ENCODE measurements at regions not wholly inside any gene's neighbourhood (a gene's known extent, or its start where the extent isn't known, plus 50 kb on each side); places are given as distances from the start of the nearest gene placed in this dataset.

DNA sequence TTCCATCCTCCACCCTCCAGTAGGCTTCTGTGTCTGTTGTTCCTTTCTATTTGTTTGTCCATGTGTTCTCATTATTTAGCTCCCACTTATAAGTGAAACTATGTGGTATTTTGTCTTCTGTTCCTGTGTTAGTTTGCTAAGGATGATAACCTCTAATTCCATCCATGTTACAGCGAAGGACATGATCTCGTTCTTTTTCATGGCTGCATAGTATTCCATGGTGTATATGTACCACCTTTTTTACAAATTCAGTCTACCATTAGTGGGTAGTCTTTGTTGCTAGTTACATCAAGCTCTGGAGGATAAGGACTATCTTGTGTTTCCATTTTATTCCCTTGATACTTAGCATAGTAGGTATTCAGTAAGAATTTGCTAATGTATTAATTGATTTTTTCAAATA is 664.2 kb upstream of the FAT3 start:
- TF ChIP-seq, protein P1, sequence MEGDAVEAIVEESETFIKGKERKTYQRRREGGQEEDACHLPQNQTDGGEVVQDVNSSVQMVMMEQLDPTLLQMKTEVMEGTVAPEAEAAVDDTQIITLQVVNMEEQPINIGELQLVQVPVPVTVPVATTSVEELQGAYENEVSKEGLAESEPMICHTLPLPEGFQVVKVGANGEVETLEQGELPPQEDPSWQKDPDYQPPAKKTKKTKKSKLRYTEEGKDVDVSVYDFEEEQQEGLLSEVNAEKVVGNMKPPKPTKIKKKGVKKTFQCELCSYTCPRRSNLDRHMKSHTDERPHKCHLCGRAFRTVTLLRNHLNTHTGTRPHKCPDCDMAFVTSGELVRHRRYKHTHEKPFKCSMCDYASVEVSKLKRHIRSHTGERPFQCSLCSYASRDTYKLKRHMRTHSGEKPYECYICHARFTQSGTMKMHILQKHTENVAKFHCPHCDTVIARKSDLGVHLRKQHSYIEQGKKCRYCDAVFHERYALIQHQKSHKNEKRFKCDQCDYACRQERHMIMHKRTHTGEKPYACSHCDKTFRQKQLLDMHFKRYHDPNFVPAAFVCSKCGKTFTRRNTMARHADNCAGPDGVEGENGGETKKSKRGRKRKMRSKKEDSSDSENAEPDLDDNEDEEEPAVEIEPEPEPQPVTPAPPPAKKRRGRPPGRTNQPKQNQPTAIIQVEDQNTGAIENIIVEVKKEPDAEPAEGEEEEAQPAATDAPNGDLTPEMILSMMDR (conservative IDR thresholded peaks at IDR 0.05; ENCODE audit: low read depth, low read length): no peak
- TF ChIP-seq EZH2 (IDR thresholded peaks at IDR 0.05; ENCODE audit: low read length, unreplicated experiment) (no peak), EZH2phosphoT487 (IDR thresholded peaks at IDR 0.05; ENCODE audit: borderline replicate concordance, low read length) (no peak)
